HG03571 (cell line): ENCODE measurements at regions not wholly inside any gene's neighbourhood (a gene's known extent, or its start where the extent isn't known, plus 50 kb on each side); places are given as distances from the start of the nearest gene placed in this dataset.
A peak's percentile ranks its signal among the peaks of the same experiment; 100 is the strongest.

ENCODE experiments used
- ATAC-seq: cut with Tn5 transposase; IDR thresholded peaks from one replicate; pipeline ENCODE4 v1.9.1; 2021; ENCODE audit not compliant: unreplicated experiment

GRCh38 chr1:112312879-112313278, 83.1 kb upstream of the CTTNBP2NL start:
- ATAC-seq, result no peak

GRCh38 chr1:112316254-112316913, 79.6 kb upstream of the CTTNBP2NL start:
- ATAC-seq, result no peak

- no peak for ATAC-seq
These were observed 78.9 kb upstream of the CTTNBP2NL start for GRCh38 chr1:112317140-112317539.

- ATAC-seq, result no peak
These were observed 78.4 kb upstream of the CTTNBP2NL start for GRCh38 chr1:112317611-112318062.

GRCh38 chr1:112318263-112318662, 77.8 kb upstream of the CTTNBP2NL start:
- no peak for ATAC-seq

- ATAC-seq, result no peak
These were observed 77.2 kb upstream of the CTTNBP2NL start for GRCh38 chr1:112318698-112319370.

GRCh38 chr1:112319371-112320040, 76.5 kb upstream of the CTTNBP2NL start:
- ATAC-seq, result no peak

GRCh38 chr1:112320058-112320457, 76.0 kb upstream of the CTTNBP2NL start:
- no peak for ATAC-seq

- no peak for ATAC-seq
These were observed 74.0 kb upstream of the CTTNBP2NL start for GRCh38 chr1:112322018-112322417.

GRCh38 chr1:112322983-112323678, 72.9 kb upstream of the CTTNBP2NL start:
- no peak for ATAC-seq

- ATAC-seq, result no peak
These were observed 70.5 kb upstream of the CTTNBP2NL start for GRCh38 chr1:112325504-112325903.

- no peak for ATAC-seq
These were observed 67.4 kb upstream of the CTTNBP2NL start for GRCh38 chr1:112328600-112328999.

- no peak for ATAC-seq
These were observed 63.6 kb upstream of the CTTNBP2NL start for GRCh38 chr1:112332176-112333150.

GRCh38 chr1:112335351-112335750, 60.7 kb upstream of the CTTNBP2NL start:
- ATAC-seq, result no peak

- ATAC-seq, result no peak
These were observed 58.9 kb upstream of the CTTNBP2NL start for GRCh38 chr1:112337028-112337531.

- ATAC-seq, result no peak
These were observed 54.0 kb upstream of the CTTNBP2NL start for GRCh38 chr1:112341986-112342385.

- ATAC-seq, result no peak
These were observed 53.5 kb upstream of the CTTNBP2NL start for GRCh38 chr1:112342558-112342957.

GRCh38 chr1:112344754-112345423, 51.1 kb upstream of the CTTNBP2NL start:
- peak; percentile 59 for ATAC-seq
